Loucy (cell line): ENCODE measurements at regions not wholly inside any gene's neighbourhood (a gene's known extent, or its start where the extent isn't known, plus 50 kb on each side); places are given as distances from the start of the nearest gene placed in this dataset.
"Not testable (repeated sequence)": the region's sequence is repeated elsewhere in the genome, so short reads cannot be mapped to it uniquely, and the experiment has no call there.

ENCODE experiments used
- H2AFZ ChIP-seq: fragments of 200-600 bp; sonication (generic); 2 replicates; pipeline ENCODE4 v1.6.0; 2016; ENCODE audit warnings: antibody characterized with exemption, mild to moderate bottlenecking, low read length, moderate library complexity
- H3F3A ChIP-seq: fragments of 200-600 bp; 2 replicates; pipeline ENCODE4 v1.6.0; 2016; ENCODE audit warnings: antibody characterized with exemption, low read depth, mild to moderate bottlenecking
- H3K27me3 ChIP-seq: fragments of 200-600 bp; sonication (generic); 2 replicates; pipeline ENCODE4 v1.6.1; 2014; ENCODE audit warnings: low read length, mild to moderate bottlenecking; ENCODE audit not compliant: insufficient read depth, poor library complexity, severe bottlenecking
- H3K36me3 ChIP-seq: fragments of 200-600 bp; sonication (generic); 2 replicates; pipeline ENCODE4 v1.6.1; 2016; ENCODE audit warnings: low read length; ENCODE audit not compliant: insufficient read depth
- H3K4me1 ChIP-seq: fragments of 200-600 bp; sonication (generic); 2 replicates; pipeline ENCODE4 v1.5.1; 2014; ENCODE audit warnings: low read length, mild to moderate bottlenecking; ENCODE audit not compliant: insufficient read depth, poor library complexity, severe bottlenecking
- H3K4me2 ChIP-seq: fragments of 200-600 bp; sonication (generic); 2 replicates; pipeline ENCODE4 v1.6.0; 2014; ENCODE audit warnings: antibody characterized with exemption, low read length, low read depth, mild to moderate bottlenecking; ENCODE audit not compliant: poor library complexity, severe bottlenecking
- H3K4me3 ChIP-seq: fragments of 200-600 bp; sonication (generic); 2 replicates; pipeline ENCODE4 v1.5.1; 2014; ENCODE audit warnings: low read length, mild to moderate bottlenecking, mixed read lengths; ENCODE audit not compliant: poor library complexity, severe bottlenecking
- H3K79me2 ChIP-seq: fragments of 200-600 bp; sonication (generic); 2 replicates; pipeline ENCODE4 v1.6.1; 2014; ENCODE audit warnings: low read length; ENCODE audit not compliant: insufficient read depth
- H3K9ac ChIP-seq: fragments of 200-600 bp; sonication (generic); 2 replicates; pipeline ENCODE4 v1.6.0; 2014; ENCODE audit warnings: mild to moderate bottlenecking, low read depth, low read length, moderate library complexity; ENCODE audit not compliant: poor library complexity, severe bottlenecking
- H3K9me2 ChIP-seq: fragments of 200-600 bp; sonication (generic); replicated peaks from 2 replicates; pipeline ENCODE4 v1.6.1; 2016; ENCODE audit warnings: low read depth, low read length, mixed read lengths
- H3K9me3 ChIP-seq: fragments of 200-600 bp; sonication (generic); 2 replicates; pipeline ENCODE4 v1.6.1; 2014; ENCODE audit warnings: mild to moderate bottlenecking, antibody characterized with exemption, low read length, low read depth; ENCODE audit not compliant: insufficient read depth
- H4K20me1 ChIP-seq: fragments of 200-600 bp; sonication (generic); 2 replicates; pipeline ENCODE4 v1.6.0; 2014; ENCODE audit warnings: antibody characterized with exemption, low read length, mild to moderate bottlenecking; ENCODE audit not compliant: insufficient read depth, poor library complexity, severe bottlenecking
- CTCF ChIP-seq: fragments of 200-600 bp; sonication (generic); conservative IDR thresholded peaks from 2 replicates; pipeline ENCODE4 v1.5.1; 2014; ENCODE audit warnings: mild to moderate bottlenecking, antibody characterized with exemption, low read length
- EZH2phosphoT487 ChIP-seq: fragments of 200-600 bp; IDR thresholded peaks from 2 replicates; pipeline ENCODE4 v1.6.1; 2018; ENCODE audit warnings: antibody characterized with exemption, mild to moderate bottlenecking, moderate library complexity, borderline replicate concordance

GRCh38 chr3:83218383-83219200 is 1457.1 kb upstream of the GBE1 start:
- no peaks in the 10 kb centered on the region for H3K9me3 ChIP-seq
- no peaks in the 10 kb centered on the region for H3K36me3 ChIP-seq
- no peak overlapping the region for H3K9ac ChIP-seq
- TF ChIP-seq EZH2phosphoT487 (no peak), CTCF (no peak)
- no peak overlapping the region for H3K4me2 ChIP-seq
- no peaks in the 10 kb centered on the region for H3F3A ChIP-seq
- no peaks in the 10 kb centered on the region for H3K79me2 ChIP-seq
- no peaks in the 10 kb centered on the region for H3K27me3 ChIP-seq
- no peak overlapping the region for H3K4me3 ChIP-seq
- H3K9me2 ChIP-seq: no peaks in the 10 kb centered on the region
- H3K4me1 ChIP-seq: no peaks in the 10 kb centered on the region
- no peaks in the 10 kb centered on the region for H4K20me1 ChIP-seq
- no peak overlapping the region for H2AFZ ChIP-seq

GRCh38 chr3:83217595-83218118 is 1456.2 kb upstream of the GBE1 start:
- not testable (repeated sequence) for H4K20me1 ChIP-seq, H2AFZ ChIP-seq, H3K4me2 ChIP-seq, H3F3A ChIP-seq, H3K4me1 ChIP-seq, H3K79me2 ChIP-seq, H3K9me2 ChIP-seq, H3K9me3 ChIP-seq, H3K36me3 ChIP-seq, H3K4me3 ChIP-seq, H3K9ac ChIP-seq, H3K27me3 ChIP-seq

GRCh38 chr3:83216919-83217594 is 1455.6 kb upstream of the GBE1 start:
- no peak overlapping the region for H3K4me2 ChIP-seq
- TF ChIP-seq EZH2phosphoT487 (no peak), CTCF (no peak)
- H3K4me3 ChIP-seq: no peak overlapping the region
- no peaks in the 10 kb centered on the region for H4K20me1 ChIP-seq
- no peak overlapping the region for H2AFZ ChIP-seq
- H3K79me2 ChIP-seq: no peaks in the 10 kb centered on the region
- H3K36me3 ChIP-seq: no peaks in the 10 kb centered on the region
- H3K9me2 ChIP-seq: no peaks in the 10 kb centered on the region
- H3F3A ChIP-seq: no peaks in the 10 kb centered on the region
- no peaks in the 10 kb centered on the region for H3K4me1 ChIP-seq
- H3K27me3 ChIP-seq: no peaks in the 10 kb centered on the region
- H3K9ac ChIP-seq: no peak overlapping the region
- H3K9me3 ChIP-seq: no peaks in the 10 kb centered on the region
